ENCODE measurements at regions not wholly inside any gene's neighbourhood (a gene's known extent, or its start where the extent isn't known, plus 50 kb on each side); places are given as distances from the start of the nearest gene placed in this dataset.

GRCh38 chrX:63993936-63994335 lies 208.9 kb upstream of the ARHGEF9 start:
- intact Hi-C loops (cut with DNase I) = no loop called here
- Histone ChIP-seq H3K27me3 (no peaks in the 10 kb centered on the region), H3K4me1 (no peaks in the 10 kb centered on the region), H3K9me3 (no peaks in the 10 kb centered on the region), H3K36me3 (no peaks in the 10 kb centered on the region), H3K27ac (replicated peaks in 1 of 4) (no peak overlapping the region), H3K4me3 (no peak overlapping the region)
- no peak for TF ChIP-seq EP300 (IDR thresholded peaks at IDR 0.05)
- TF ChIP-seq POLR2A (IDR thresholded peaks at IDR 0.05; ENCODE audit: low read depth) = no peak
- no peak for TF ChIP-seq POLR2AphosphoS5 (IDR thresholded peaks at IDR 0.05)
- TF ChIP-seq CTCF (IDR thresholded peaks at IDR 0.05) = no peak
- 61% methylated on average over 4 of the region's 4 CpGs for WGBS
- DNase-seq (ENCODE audit: extremely low spot score) = no peak

GRCh38 chrX:63985906-63986305 lies 200.9 kb upstream of the ARHGEF9 start:
- intact Hi-C loops (cut with DNase I) = no loop called here
- TF ChIP-seq CTCF (IDR thresholded peaks at IDR 0.05) = no peak
- TF ChIP-seq EP300 (IDR thresholded peaks at IDR 0.05) = no peak
- TF ChIP-seq POLR2AphosphoS5 (IDR thresholded peaks at IDR 0.05) = no peak
- no peak for TF ChIP-seq POLR2A (IDR thresholded peaks at IDR 0.05; ENCODE audit: low read depth)
- no peaks in the 10 kb centered on the region for H3K36me3 ChIP-seq
- no peaks in the 10 kb centered on the region for H3K27me3 ChIP-seq
- DNase-seq (ENCODE audit: extremely low spot score) = no peak
- no peaks in the 10 kb centered on the region for H3K4me1 ChIP-seq
- H3K27ac ChIP-seq (replicated peaks in 1 of 4) = no peak overlapping the region
- WGBS = 66% methylated on average over 4 of the region's 7 CpGs
- H3K9me3 ChIP-seq = no peaks in the 10 kb centered on the region
- H3K4me3 ChIP-seq = no peak overlapping the region

- intact Hi-C loops (cut with DNase I) = no loop called here
- Histone ChIP-seq H3K27me3 (no peaks in the 10 kb centered on the region), H3K27ac (replicated peaks in 1 of 4) (no peak overlapping the region), H3K9me3 (peaks cover 0 to 16% (median 5%) of the 10 kb centered on the region in 4 donors), H3K4me1 (no peaks in the 10 kb centered on the region), H3K4me3 (no peak overlapping the region), H3K36me3 (no peaks in the 10 kb centered on the region)
- no peak for TF ChIP-seq EP300 (IDR thresholded peaks at IDR 0.05)
- TF ChIP-seq POLR2A (IDR thresholded peaks at IDR 0.05; ENCODE audit: low read depth) = no peak
- TF ChIP-seq POLR2AphosphoS5 (IDR thresholded peaks at IDR 0.05) = no peak
- no peak for TF ChIP-seq CTCF (IDR thresholded peaks at IDR 0.05)
- DNase-seq (ENCODE audit: extremely low spot score) = no peak
- WGBS = 100% methylated on average over 1 of the region's 1 CpG
Observed at GRCh38 chrX:63979480-63979879, 194.5 kb upstream of the ARHGEF9 start.

GRCh38 chrX:63967551-63967950 lies 182.5 kb upstream of the ARHGEF9 start:
- H3K4me1 ChIP-seq = no peaks in the 10 kb centered on the region
- H3K4me3 ChIP-seq = no peak overlapping the region
- WGBS = 65% methylated on average over 1 of the region's 1 CpG
- DNase-seq (ENCODE audit: extremely low spot score) = no peak
- intact Hi-C loops (cut with DNase I) = no loop called here
- no peaks in the 10 kb centered on the region for H3K9me3 ChIP-seq
- no peaks in the 10 kb centered on the region for H3K36me3 ChIP-seq
- no peak overlapping the region for H3K27ac ChIP-seq (replicated peaks in 1 of 4)
- TF ChIP-seq POLR2AphosphoS5 (IDR thresholded peaks at IDR 0.05) (no peak), CTCF (IDR thresholded peaks at IDR 0.05) (no peak), EP300 (IDR thresholded peaks at IDR 0.05) (no peak), POLR2A (IDR thresholded peaks at IDR 0.05; ENCODE audit: low read depth) (no peak)
- H3K27me3 ChIP-seq = no peaks in the 10 kb centered on the region

GRCh38 chrX:63963095-63963784 lies 178.2 kb upstream of the ARHGEF9 start:
- TF ChIP-seq POLR2A (IDR thresholded peaks at IDR 0.05; ENCODE audit: low read depth) = no peak
- TF ChIP-seq POLR2AphosphoS5 (IDR thresholded peaks at IDR 0.05) = no peak
- TF ChIP-seq EP300 (IDR thresholded peaks at IDR 0.05) = no peak
- no peak for TF ChIP-seq CTCF (IDR thresholded peaks at IDR 0.05)
- H3K27me3 ChIP-seq = no peaks in the 10 kb centered on the region
- WGBS = 40% methylated on average over 1 of the region's 2 CpGs
- no peaks in the 10 kb centered on the region for H3K36me3 ChIP-seq
- intact Hi-C loops (cut with DNase I) = no loop called here
- no peak overlapping the region for H3K27ac ChIP-seq (replicated peaks in 1 of 4)
- H3K9me3 ChIP-seq = no peaks in the 10 kb centered on the region
- H3K4me3 ChIP-seq = no peak overlapping the region
- DNase-seq (ENCODE audit: extremely low spot score) = no peak
- H3K4me1 ChIP-seq = no peaks in the 10 kb centered on the region
